ENCODE measurements at regions not wholly inside any gene's neighbourhood (a gene's known extent, or its start where the extent isn't known, plus 50 kb on each side); places are given as distances from the start of the nearest gene placed in this dataset.

DNA sequence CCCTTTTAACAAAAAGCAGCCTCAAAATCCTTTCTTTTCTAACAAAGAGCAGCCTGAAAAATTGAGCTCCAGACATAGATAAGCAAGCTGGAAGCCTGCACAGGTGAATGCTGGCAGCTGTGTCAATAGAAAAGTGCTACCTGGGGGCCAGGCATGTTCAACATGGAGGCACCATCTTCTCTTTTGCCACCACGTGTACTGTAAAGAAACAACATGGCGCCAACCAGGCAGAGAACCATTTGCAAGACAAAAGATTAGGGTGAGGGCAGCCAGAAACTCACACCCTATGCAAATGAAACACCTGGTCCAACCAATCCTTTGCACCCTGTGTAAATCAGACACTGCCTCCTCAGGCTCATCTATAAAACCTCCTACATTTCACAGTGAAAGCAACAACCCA, 96.0 kb downstream of the ACTL7B start:
- no peak for DNase-seq
- intact Hi-C loops (cut with micrococcal nuclease), result loop anchor here (5.0 kb wide), 1 partner anchor 1278 kb away; no protein-coding TSS in a partner anchor
- no peak overlapping the region for H3K4me3 ChIP-seq (ENCODE audit: control extremely low read depth in 1 of 5, extremely low read depth in 1 of 5, insufficient read depth in 1 of 5, low read depth in 2 of 5, low read length in 4 of 5)
- WGBS (ENCODE audit: insufficient coverage), result 94% methylated on average over 2 of the region's 2 CpGs
- H3K4me3 Mint-ChIP-seq, result no peak overlapping the region
- H3K27me3 Mint-ChIP-seq, result no peaks in the 10 kb centered on the region
- no peaks in the 10 kb centered on the region for H3K9me3 ChIP-seq (ENCODE audit: control extremely low read depth in 1 of 3, control insufficient read depth in 2 of 3, insufficient read depth in 1 of 3, low read length in 2 of 3)
- POLR2A ChIA-PET, result no interaction called here
- TF ChIP-seq, protein P1, sequence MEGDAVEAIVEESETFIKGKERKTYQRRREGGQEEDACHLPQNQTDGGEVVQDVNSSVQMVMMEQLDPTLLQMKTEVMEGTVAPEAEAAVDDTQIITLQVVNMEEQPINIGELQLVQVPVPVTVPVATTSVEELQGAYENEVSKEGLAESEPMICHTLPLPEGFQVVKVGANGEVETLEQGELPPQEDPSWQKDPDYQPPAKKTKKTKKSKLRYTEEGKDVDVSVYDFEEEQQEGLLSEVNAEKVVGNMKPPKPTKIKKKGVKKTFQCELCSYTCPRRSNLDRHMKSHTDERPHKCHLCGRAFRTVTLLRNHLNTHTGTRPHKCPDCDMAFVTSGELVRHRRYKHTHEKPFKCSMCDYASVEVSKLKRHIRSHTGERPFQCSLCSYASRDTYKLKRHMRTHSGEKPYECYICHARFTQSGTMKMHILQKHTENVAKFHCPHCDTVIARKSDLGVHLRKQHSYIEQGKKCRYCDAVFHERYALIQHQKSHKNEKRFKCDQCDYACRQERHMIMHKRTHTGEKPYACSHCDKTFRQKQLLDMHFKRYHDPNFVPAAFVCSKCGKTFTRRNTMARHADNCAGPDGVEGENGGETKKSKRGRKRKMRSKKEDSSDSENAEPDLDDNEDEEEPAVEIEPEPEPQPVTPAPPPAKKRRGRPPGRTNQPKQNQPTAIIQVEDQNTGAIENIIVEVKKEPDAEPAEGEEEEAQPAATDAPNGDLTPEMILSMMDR (IDR thresholded peaks at IDR 0.05), result no peak
- no peak for TF ChIP-seq EZH2 (IDR thresholded peaks at IDR 0.05; ENCODE audit: borderline replicate concordance, insufficient read depth, low read depth, low read length, poor library complexity, severe bottlenecking)
- no peaks in the 10 kb centered on the region for H3K4me1 Mint-ChIP-seq
- no peaks in the 10 kb centered on the region for H3K27me3 ChIP-seq (replicated peaks in 1 of 4; ENCODE audit: control extremely low read depth in 1 of 4, control insufficient read depth in 3 of 4, insufficient read depth in 4 of 4, low read length in 3 of 4)
- ATAC-seq (ENCODE audit: low read depth), result no peak
- no peaks in the 10 kb centered on the region for H4K20me1 ChIP-seq (ENCODE audit: control insufficient read depth, insufficient read depth, low read length, poor library complexity, severe bottlenecking)
- H3K9ac ChIP-seq (ENCODE audit: low read length), result no peak overlapping the region
- H3K27ac Mint-ChIP-seq, result no peak overlapping the region
- H3K27ac ChIP-seq (ENCODE audit: low read length in 2 of 2), result no peak overlapping the region
- CTCF ChIA-PET, result interaction anchor here (1.7 to 3.2 kb wide), 3 partner anchors 9 to 1337 kb away, joined by 3 to 15 read pairs (median 8); no protein-coding TSS in a partner anchor
- H3K4me1 ChIP-seq (ENCODE audit: control insufficient read depth in 2 of 2, insufficient read depth in 2 of 2, low read length in 2 of 2), result no peaks in the 10 kb centered on the region
- no peak overlapping the region for H2AFZ ChIP-seq (ENCODE audit: insufficient read depth, low read depth, low read length, poor library complexity, severe bottlenecking)
- no peak overlapping the region for H3K4me2 ChIP-seq (replicated peaks; ENCODE audit: low read depth, low read length, poor library complexity, severe bottlenecking)
- H3K9me3 Mint-ChIP-seq (ENCODE audit: insufficient read depth), result no peaks in the 10 kb centered on the region
- H3K79me2 ChIP-seq (ENCODE audit: control insufficient read depth, insufficient read depth, low read length), result no peaks in the 10 kb centered on the region
- no peaks in the 10 kb centered on the region for H3K36me3 ChIP-seq (replicated peaks in 1 of 2; ENCODE audit: control extremely low read depth in 1 of 2, control insufficient read depth in 1 of 2, extremely low read depth in 1 of 2, insufficient read depth in 2 of 2, low read length in 1 of 2)

DNA sequence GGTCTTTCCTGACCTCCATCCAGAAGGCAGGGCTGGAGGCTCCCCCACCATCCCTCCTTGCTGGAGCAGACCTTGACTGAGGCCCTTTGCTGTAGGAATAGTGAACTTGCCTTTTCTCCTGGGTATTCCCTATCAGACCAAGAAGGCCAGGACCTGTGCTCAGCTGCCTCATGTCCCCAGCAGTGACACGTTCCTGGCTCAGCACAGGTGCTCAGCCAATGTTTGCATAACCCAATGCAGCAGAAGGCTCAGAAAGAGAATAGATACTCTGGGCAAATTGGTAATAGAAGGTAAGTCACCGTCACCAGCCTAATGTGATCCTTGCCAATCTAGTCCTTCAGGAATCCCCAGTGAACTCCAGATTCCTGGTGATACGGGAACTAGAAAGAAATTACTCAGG, 96.4 kb downstream of the ACTL7B start:
- Histone ChIP-seq H2AFZ (ENCODE audit: insufficient read depth, low read depth, low read length, poor library complexity, severe bottlenecking) (no peak overlapping the region), H3K79me2 (ENCODE audit: control insufficient read depth, insufficient read depth, low read length) (no peaks in the 10 kb centered on the region), H3K27ac (ENCODE audit: low read length in 2 of 2) (no peak overlapping the region), H3K27me3 (replicated peaks in 1 of 4; ENCODE audit: control extremely low read depth in 1 of 4, control insufficient read depth in 3 of 4, insufficient read depth in 4 of 4, low read length in 3 of 4) (no peaks in the 10 kb centered on the region), H3K9me3 (ENCODE audit: control extremely low read depth in 1 of 3, control insufficient read depth in 2 of 3, insufficient read depth in 1 of 3, low read length in 2 of 3) (no peaks in the 10 kb centered on the region), H4K20me1 (ENCODE audit: control insufficient read depth, insufficient read depth, low read length, poor library complexity, severe bottlenecking) (no peaks in the 10 kb centered on the region), H3K4me1 (ENCODE audit: control insufficient read depth in 2 of 2, insufficient read depth in 2 of 2, low read length in 2 of 2) (no peaks in the 10 kb centered on the region), H3K4me2 (replicated peaks; ENCODE audit: low read depth, low read length, poor library complexity, severe bottlenecking) (no peak overlapping the region), H3K36me3 (replicated peaks in 1 of 2; ENCODE audit: control extremely low read depth in 1 of 2, control insufficient read depth in 1 of 2, extremely low read depth in 1 of 2, insufficient read depth in 2 of 2, low read length in 1 of 2) (no peaks in the 10 kb centered on the region), H3K9ac (ENCODE audit: low read length) (no peak overlapping the region), H3K4me3 (ENCODE audit: control extremely low read depth in 1 of 5, extremely low read depth in 1 of 5, insufficient read depth in 1 of 5, low read depth in 2 of 5, low read length in 4 of 5) (no peak overlapping the region)
- TF ChIP-seq EZH2 (IDR thresholded peaks at IDR 0.05; ENCODE audit: borderline replicate concordance, insufficient read depth, low read depth, low read length, poor library complexity, severe bottlenecking), result no peak
- TF ChIP-seq, protein P1 (IDR thresholded peaks at IDR 0.05), result no peak
- WGBS (ENCODE audit: insufficient coverage), result 85% methylated on average over 2 of the region's 3 CpGs
- ATAC-seq (ENCODE audit: low read depth) (no peak), DNase-seq (no peak)
- no peaks in the 10 kb centered on the region for H3K4me1 Mint-ChIP-seq
- ChIA-PET POLR2A (no interaction called here), CTCF (interaction anchor here (2.6 to 3.2 kb wide), 2 partner anchors 9 to 1337 kb away, joined by 8 to 15 read pairs; no protein-coding TSS in a partner anchor)
- H3K27me3 Mint-ChIP-seq, result no peaks in the 10 kb centered on the region
- no peak overlapping the region for H3K4me3 Mint-ChIP-seq
- no peaks in the 10 kb centered on the region for H3K9me3 Mint-ChIP-seq (ENCODE audit: insufficient read depth)
- no peak overlapping the region for H3K27ac Mint-ChIP-seq
- intact Hi-C loops (cut with micrococcal nuclease), result no loop called here

All from B cell (primary cell).